HG03432 (cell line): ENCODE measurements at regions not wholly inside any gene's neighbourhood (a gene's known extent, or its start where the extent isn't known, plus 50 kb on each side); places are given as distances from the start of the nearest gene placed in this dataset.

ENCODE experiments used
- ATAC-seq: cut with Tn5 transposase; IDR thresholded peaks from one replicate; pipeline ENCODE4 v1.9.1; 2021; ENCODE audit warnings: mild to moderate bottlenecking, moderate library complexity; ENCODE audit not compliant: unreplicated experiment

DNA sequence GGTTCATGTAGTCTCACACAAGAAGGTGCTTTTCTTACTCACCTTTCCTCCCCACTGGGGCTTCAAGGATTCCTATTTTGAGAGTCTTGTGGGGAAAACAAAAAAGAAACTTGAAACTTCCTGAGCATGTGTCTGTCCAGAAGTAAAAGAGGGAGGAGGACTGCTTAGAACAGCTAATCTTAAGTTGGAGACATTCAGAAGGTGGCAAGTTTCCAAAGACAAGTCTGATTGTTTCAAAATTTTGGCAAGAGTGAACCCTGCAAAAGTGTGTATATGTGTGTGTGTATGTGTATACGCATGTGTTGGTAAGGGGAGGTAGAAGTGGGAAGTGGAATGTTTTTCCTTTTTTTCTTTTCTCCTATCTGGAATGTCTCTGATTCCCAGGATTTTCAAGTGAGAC lies 189.0 kb upstream of the FRMPD4 start:
- ATAC-seq, result no peak

DNA sequence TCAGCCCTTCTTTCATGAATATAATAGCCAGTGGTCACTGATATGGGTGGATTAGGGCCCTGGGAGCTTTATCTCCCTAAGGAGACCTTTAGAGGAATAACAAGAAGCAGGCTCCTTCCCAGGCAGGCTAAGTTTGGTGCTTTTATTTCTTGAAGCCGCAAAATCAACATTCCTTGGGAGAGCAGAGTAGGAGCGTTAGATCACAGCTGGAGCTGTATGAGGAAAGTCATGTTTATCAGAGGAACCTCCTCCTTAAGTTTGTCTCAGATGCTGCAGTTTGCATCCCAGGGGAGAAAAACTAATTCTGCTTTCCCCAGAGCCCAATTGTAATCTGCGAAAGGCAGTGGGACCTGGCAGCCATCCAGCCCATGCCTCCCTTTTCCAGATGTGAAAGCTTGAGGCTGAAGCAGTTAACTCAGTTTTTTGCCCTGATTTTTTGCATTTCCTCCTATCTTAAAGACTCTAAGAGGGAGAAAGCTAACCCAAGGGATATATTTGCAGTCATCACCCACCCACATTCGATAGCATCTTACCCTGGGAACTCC lies 186.0 kb upstream of the FRMPD4 start:
- no peak for ATAC-seq

DNA sequence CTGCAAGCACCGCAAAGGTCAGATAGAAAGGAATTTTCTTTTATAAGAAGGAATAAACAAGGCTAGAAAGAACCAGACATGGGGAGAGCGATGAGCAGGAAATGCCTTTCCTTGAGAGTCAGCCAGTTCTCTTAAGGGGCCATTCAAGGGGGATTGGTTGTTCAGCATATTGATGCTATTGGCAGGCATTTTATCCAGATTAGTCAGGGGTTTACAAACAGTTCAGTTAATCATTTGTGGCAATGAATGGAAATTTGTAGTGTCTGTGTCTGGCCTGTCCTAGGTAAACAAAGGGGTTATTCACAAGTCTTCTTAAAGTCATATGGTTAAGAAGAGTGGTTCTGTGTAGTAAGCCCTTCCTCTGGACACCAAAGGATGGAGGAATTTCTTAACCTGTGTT lies 184.7 kb upstream of the FRMPD4 start:
- ATAC-seq, result no peak

DNA sequence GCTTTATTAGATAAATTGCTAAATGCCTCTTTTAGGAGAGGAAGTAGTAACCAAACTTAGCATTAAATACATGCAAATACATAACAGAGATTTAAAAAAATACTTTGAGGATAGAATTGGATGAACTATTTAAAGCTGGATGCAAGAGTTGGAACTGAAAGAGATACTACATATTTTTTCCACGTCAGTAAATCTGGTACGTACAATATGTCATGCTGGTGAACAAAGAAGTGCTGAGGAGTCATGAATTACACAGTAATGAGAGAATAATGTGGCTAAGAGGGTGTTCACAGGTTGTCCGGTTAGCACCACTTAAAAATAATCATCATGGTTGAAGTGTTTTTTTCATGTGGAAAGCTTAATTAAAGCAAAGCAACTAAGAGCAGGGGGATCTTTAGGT lies 184.1 kb upstream of the FRMPD4 start:
- ATAC-seq, result no peak

DNA sequence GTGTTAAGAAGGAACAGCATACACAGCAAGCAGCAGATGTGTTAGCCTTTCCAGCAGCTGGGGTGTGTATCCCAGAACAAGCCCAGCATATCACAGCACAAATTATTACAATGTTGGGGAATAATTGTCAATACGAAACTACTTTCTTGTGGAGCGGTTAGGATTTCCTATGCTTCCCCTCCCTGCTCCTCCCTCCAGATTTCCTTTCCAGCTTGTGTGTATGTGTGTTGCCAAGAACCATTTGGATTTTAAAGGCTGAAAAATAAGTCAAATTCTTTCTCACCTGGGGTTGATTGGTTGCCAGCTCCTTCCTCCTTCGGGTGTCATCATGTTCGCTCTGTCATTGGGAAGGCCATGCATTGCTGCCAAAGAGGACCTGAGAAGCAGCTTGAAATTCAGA lies 178.2 kb upstream of the FRMPD4 start:
- no peak for ATAC-seq

DNA sequence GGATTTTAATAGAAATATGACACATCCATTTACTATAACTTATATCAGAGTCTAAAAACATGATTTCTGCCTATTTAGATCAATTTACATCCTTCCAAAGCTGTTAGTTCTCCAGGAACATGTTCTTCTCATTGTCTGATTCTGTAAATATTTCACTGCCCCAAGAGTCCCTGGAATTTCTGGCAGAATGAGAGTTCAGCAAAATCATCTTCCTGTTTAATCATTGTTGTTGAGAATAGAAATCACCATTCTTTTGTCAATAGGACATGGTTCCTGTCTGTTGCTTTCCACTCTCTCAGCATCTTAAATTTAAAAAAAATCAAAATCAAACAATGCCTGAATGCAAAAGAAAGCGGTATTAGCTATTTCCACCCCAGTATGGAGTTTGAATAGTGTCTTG lies 172.8 kb upstream of the FRMPD4 start:
- ATAC-seq, result no peak

DNA sequence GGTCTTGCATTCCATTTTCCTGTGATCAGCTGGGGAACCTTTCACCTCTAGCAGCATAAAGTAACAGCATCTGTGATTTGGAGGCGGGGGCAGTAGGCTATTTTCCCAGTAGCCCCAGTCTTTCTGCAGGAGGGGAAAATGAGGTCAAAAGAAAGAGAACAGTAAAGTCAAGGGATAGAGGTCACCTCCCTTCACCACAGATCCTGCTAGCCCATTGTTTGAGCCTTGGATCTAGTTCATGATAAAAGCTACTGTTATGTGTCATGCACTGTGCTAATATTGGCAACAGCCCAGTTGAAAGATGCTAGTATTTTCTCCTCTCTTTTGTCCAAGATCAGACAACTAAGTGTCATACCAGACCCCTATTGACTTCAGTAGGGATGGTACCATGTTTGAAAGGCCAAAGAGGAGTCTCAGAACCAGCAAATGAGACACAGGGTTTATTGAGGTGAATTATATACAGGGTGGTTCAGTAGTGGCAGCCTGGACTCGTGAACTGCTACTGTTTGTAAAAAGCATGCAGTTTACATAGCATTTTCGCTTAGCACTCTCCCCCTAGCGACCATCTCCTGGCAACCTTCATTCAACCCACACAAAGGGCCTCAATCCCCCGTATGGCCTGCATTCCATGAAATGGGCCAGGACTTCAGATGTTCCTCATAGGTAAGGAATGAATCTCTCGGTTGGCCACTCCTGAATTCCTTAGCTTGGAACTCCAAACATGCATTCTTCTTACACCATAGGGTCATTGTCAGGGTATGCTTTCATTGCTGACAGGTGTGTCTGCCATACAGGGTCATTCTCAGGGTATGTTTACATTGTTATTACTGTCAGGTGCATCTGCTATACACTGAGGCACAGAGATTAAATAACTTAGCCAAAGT lies 170.0 kb upstream of the FRMPD4 start:
- no peak for ATAC-seq

DNA sequence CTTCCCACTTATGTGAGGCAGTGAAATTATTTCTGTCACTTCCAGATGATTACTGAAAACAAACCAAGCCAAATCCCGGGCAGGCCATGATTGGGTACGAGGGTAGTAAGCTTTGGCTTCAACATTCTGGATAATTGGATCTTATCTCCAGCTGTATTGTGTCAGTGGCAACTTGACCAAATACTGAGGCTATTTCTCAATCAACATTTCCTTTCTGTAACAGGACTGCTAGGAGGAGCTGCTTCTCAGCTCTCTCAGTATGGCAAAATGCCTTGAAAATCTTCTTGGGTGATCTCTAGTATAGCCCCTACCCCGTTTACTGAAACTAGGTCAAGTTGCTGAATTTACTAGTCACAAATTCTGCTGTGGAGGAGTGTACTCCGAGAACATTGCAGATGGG lies 169.3 kb upstream of the FRMPD4 start:
- no peak for ATAC-seq

DNA sequence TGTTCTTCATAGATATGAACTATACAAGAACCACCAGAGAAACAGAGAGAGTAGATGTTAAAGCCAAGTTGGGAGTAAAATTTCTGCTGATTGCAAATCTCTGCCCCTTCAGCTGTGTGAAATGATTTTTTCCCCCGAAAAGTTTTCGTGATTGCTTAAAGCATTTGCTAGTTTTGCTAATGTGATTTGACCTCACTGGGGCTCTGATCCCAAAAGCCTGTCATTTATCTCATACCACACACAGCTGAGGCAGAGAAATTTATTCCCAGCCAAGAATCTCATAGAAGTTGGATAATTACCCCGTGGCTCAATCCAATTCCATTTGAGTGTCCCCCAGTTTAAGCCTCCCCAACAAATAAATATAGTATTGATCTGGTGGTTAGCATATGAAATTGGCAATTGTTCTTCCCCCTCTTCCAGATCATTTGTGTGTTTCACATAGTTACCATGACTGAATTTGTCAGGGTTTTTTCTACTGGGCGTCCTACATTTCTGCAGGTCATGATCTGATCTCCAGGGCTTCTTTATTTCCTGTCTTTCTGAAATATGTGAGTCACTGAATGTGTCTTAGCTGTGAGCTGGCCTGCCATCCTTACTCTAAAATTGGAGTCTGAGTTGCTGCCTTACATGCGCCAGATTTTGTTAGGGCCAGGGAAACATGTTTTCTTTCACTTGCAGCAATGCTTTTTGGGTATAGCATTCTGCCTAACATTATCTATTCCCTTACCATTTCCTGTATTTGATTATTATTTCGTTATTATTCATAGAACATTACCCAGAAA lies 167.5 kb upstream of the FRMPD4 start:
- no peak for ATAC-seq

DNA sequence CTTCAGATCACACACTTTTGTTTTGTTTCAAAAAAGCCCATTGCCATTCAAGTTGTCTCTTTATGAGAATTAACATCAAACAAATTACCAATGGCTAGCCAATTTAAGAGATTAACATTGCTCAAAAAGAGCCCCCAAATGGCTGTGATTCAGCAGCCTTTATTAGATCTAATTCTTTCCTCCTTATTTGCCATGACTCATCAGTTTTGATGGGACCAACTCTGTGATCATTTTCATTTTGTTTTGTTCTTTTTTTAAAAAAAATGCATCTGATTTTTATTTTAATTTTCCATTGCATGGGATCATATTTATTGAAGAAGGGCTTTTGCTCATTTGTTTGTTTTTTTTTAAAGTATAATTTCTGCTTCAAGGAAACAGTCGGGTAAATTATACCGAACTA lies 161.6 kb upstream of the FRMPD4 start:
- no peak for ATAC-seq

DNA sequence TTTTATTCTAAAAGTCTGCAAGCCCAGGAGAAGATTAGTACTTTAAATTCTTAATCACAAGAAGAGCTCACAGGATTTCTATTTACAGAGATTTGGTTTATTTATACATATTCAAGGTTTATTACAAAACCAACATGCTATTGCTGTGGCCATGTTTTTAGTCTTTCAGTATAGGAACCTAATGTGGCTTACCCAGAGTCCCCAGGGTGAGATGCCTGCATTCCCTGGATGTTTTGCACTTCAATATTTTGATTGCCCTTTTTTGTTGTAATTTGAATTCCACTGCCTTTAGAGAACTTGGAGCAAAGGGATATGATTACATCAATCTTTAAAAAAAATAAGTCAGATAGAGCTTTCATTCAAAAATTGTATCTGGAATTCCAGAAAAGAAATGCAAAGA lies 146.0 kb upstream of the FRMPD4 start:
- no peak for ATAC-seq

DNA sequence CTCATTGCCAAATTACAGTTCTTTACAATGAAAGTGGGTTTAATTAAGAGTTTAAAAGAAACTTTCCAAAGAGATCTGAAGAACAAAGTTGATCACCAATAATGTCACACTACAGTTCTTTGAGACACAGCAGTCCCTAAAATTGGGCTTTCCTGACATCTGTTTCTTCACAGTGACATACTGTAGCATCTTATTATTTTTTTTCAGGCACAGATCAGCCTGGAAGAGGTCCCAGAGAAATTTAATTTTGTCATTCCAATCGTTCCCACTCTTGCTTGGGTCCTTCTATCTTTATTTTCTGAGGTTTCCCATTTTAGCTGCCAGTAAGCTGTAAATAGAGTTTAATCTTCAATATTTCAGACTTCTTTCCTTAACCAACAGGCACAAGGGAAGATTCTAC lies 143.1 kb upstream of the FRMPD4 start:
- no peak for ATAC-seq

DNA sequence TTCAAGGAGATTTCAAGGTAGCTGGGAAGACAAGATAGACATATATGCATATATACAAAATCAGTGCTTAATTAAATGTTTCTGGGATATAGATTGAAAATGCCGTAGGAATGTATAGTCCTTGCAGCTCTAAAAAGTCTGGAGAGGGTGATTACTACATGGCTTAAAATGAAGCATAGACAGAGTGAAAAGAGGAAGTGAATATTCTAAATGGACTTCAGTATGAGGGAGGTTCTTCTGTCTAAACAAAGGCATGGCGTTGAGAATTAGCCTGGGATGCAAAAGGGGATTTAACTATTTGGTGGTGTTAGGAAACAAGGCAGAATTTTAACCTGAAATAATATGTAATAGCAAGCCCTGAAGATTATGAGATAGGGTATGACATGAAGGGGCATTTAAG lies 141.5 kb upstream of the FRMPD4 start:
- ATAC-seq, result no peak

DNA sequence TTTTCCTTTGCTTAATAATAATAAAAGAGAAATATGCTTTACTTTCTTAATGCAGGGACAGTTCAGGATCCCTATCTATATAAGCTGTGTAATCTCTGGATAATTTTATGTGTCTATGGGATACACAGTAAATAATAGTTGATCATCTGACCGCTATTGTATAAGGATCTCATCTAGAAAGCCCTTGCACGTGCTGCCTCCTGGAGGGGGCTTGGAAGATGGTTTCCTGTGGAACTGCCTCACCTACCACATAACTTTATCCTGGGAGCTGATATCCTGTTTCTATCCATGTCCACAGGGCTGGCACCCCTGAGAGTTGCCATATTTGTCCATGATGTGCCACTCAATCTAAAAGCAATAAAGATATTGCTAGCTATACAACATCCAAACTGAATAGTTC lies 139.3 kb upstream of the FRMPD4 start:
- ATAC-seq, result no peak

DNA sequence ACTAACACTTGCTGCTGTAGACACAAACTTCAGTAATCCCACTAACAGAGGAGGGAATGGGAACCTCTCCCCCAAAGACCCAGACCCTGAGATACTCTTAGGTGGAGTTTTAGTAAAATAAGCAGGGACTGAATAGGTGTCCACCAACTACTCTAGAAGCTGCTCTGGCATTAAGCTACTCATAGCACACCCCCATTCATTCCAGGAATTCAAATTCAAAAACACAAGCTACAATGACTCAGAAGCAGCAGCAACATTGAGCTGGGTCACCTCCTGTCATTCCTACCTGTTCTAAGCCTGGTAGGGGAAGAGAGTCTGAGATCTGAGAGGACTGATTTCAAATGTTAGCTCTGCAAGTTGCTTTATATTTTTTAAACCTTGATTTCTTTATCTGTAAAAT lies 135.4 kb upstream of the FRMPD4 start:
- ATAC-seq, result no peak

DNA sequence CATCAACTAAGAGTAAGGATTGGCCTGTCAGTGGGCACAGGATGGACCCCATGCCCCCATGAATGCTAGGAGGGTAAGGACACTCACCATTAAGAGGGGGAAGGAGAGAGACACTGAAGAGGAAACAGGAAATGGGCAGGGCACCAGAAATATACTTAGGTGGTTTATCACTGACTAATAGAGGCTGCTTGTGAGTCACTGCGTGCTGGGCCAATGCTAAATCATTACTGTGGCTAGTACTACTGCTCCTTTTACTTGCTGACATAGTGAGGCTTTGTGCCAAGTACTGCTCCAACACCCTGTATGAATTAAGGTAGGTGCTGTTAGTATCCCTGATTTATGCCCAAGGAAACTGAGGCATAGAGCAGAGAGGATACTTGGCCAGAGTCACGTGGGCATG lies 130.4 kb upstream of the FRMPD4 start:
- peak; percentile 69 for ATAC-seq

DNA sequence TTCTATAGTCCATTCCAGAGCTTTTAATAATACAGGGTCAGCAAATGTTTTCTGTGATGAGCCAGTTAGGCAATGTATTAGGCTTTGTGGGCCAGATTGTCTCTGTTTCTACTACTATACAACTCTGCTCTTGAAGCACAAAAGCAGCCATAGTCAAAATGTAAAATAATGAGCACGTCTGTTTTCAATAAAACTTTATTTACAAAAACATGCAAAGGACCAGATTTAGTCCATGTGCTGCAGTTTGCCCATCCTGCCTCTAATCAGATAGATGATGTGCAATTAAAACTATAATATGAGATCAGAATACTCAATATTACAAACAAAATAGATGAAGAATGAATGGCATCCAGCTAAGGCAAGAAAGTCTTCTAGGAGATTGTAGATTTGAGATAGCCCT lies 127.8 kb upstream of the FRMPD4 start:
- ATAC-seq, result no peak

DNA sequence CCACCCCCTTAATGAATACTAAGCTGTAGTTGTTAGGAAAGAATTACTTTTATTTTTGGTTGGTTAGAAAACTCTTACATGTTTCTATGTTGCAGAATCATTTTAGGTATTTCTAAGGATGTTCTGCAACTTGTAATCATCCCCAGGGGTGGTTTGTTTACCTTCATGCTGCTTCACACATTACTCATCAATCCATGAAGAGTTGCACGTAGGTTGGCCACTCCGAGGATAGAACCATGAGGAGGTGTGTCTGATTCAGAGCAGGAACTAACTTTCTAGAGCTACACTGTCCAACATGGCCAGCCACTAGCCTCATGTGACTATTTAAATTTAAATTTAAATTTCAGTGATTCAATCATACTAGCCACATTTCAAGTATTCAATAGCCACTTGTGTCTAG lies 127.2 kb upstream of the FRMPD4 start:
- no peak for ATAC-seq

DNA sequence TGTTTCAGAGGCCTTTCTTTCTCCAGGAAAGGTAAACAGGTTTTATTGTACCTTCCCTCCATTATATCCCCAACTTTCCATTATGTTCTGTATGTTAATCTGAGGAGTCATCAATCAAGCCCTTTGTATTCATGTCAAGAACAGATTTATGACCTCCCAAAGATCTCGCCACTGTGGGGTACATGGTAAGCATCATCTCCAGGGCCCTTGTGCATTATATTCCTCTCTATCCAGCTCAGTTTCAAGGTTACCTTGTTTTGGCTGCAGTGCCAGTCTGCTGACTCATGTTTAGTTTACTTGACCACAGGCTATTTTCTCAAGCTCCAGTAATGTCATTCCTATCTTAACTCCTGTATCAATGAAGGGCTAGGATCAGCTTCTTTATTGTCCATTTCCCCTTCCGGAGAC lies 125.1 kb upstream of the FRMPD4 start:
- no peak for ATAC-seq

DNA sequence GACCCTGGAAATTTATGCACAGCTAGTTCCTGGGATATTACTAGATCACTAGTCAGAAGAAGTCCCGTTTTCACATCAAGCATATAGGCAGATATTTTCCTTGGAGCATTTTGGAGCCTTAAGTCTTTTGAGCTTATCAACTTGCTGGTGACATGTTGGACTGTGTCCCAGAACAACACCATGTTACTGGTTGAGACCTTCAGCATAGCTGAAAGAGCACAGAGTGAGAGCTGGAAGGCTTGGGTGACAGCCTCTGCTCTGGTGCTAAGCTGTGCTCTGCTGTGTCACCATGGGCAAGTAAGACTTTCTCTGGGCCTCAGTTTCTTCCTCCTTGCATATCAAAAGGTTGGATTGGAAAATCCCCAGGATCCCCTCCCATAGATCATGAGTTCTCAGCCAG lies 116.6 kb upstream of the FRMPD4 start:
- ATAC-seq, result no peak

DNA sequence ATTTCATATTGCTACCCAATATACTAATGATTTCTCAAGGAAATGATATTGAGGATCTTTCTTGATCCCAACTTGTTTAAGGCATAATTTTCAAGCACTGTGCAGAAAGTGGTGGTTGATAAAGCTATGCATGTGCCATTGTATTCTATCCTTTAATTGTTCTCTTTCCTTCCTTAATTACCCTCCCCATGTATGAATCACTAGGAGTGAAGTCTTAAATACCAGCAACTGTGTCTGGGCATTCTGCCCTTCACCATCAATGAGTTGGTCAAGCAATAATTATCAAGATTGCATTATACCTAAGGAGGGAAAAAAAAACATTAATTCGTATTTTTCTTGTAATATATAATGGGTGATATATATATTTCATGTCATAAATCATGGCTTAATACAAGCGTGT lies 111.8 kb upstream of the FRMPD4 start:
- no peak for ATAC-seq

DNA sequence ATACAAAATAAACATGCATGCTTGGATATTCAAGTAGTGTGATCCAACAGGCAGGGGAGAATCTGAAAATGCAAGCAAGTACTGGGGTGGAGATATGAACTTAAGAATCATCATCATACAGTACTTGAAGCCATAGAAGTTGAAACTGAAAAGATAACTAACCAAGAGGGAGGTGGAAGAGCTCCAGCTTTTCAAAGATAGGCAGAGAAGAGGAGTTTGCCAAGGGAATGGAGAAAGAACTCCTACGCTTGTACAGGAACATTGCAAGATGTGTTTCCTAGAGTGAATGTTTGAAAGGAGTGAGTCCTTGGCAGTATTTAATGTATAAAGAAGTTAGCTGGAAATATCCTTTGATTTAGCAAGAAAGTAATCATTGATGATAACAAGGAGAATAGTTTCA lies 106.2 kb upstream of the FRMPD4 start:
- no peak for ATAC-seq
